Calu3 (cell line): ENCODE measurements at regions not wholly inside any gene's neighbourhood (a gene's known extent, or its start where the extent isn't known, plus 50 kb on each side); places are given as distances from the start of the nearest gene placed in this dataset.

Experiments
- BruUV-seq: library from RNA; stranded (reverse); fragments of 400-500 nt; replicated peaks from 2 replicates; lab custom pipeline; 2021; lab: Mats Ljungman, UMichigan
- CTCF ChIA-PET: fragments of 300-600 bp; sonication (Branson Sonifier 250); formaldehyde crosslinking; loops from one replicate; lab custom pipeline; 2022; ENCODE audit warnings: antibody characterized with exemption; lab: Charles Lee
- DNase-seq: peaks from one replicate; pipeline ENCODE4 v3.0.0; 2022
- H3K27ac Mint-ChIP-seq: one replicate; pipeline ENCODE4 v1.8.0; 2022; ENCODE audit warnings: mixed read lengths; ENCODE audit not compliant: unreplicated experiment
- H3K27me3 Mint-ChIP-seq: one replicate; pipeline ENCODE4 v1.8.0; 2022; ENCODE audit warnings: mixed read lengths; ENCODE audit not compliant: unreplicated experiment
- H3K36me3 Mint-ChIP-seq: one replicate; pipeline ENCODE4 v1.8.0; 2022; ENCODE audit warnings: mild to moderate bottlenecking, moderate library complexity, mixed read lengths; ENCODE audit not compliant: insufficient read depth, unreplicated experiment
- H3K4me1 Mint-ChIP-seq: one replicate; pipeline ENCODE4 v1.8.0; 2022; ENCODE audit warnings: mild to moderate bottlenecking, low read depth, mixed read lengths; ENCODE audit not compliant: unreplicated experiment
- H3K4me3 Mint-ChIP-seq: one replicate; pipeline ENCODE4 v1.8.0; 2022; ENCODE audit warnings: mild to moderate bottlenecking, low read depth, moderate library complexity, mixed read lengths; ENCODE audit not compliant: unreplicated experiment
- H3K9me3 Mint-ChIP-seq: one replicate; pipeline ENCODE4 v1.8.0; 2022; ENCODE audit warnings: low read depth, mixed read lengths; ENCODE audit not compliant: unreplicated experiment
- intact Hi-C: fragments of 100-400 bp; cut with micrococcal nuclease; formaldehyde crosslinking; loops from one replicate; pipeline ENCODE4 v1.10.0; 2022; ENCODE audit not compliant: unreplicated experiment
- TF ChIP-seq, protein P1 (sequence below): fragments of 200-600 bp; IDR thresholded peaks from one replicate; pipeline ENCODE4 v1.8.0; 2022; ENCODE audit warnings: antibody characterized with exemption; ENCODE audit not compliant: unreplicated experiment

- intact Hi-C loops: no loop called here
- Mint-ChIP-seq H3K27ac (no peak overlapping the region), H3K4me1 (no peaks in the 10 kb centered on the region), H3K27me3 (no peaks in the 10 kb centered on the region), H3K36me3 (no peaks in the 10 kb centered on the region), H3K9me3 (peaks cover 4% of the 10 kb centered on the region), H3K4me3 (no peak overlapping the region)
- CTCF ChIA-PET: interaction anchor here (0.6 kb wide), 1 partner anchor 452 kb away, joined by 7 read pairs; no protein-coding TSS in a partner anchor
- TF ChIP-seq, protein P1, sequence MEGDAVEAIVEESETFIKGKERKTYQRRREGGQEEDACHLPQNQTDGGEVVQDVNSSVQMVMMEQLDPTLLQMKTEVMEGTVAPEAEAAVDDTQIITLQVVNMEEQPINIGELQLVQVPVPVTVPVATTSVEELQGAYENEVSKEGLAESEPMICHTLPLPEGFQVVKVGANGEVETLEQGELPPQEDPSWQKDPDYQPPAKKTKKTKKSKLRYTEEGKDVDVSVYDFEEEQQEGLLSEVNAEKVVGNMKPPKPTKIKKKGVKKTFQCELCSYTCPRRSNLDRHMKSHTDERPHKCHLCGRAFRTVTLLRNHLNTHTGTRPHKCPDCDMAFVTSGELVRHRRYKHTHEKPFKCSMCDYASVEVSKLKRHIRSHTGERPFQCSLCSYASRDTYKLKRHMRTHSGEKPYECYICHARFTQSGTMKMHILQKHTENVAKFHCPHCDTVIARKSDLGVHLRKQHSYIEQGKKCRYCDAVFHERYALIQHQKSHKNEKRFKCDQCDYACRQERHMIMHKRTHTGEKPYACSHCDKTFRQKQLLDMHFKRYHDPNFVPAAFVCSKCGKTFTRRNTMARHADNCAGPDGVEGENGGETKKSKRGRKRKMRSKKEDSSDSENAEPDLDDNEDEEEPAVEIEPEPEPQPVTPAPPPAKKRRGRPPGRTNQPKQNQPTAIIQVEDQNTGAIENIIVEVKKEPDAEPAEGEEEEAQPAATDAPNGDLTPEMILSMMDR: no peak
- no TSS peak for BruUV-seq
- no peak for DNase-seq
These were observed 350.2 kb upstream of the CDH4 start for GRCh38 chr20:60901831-60902230.

DNA sequence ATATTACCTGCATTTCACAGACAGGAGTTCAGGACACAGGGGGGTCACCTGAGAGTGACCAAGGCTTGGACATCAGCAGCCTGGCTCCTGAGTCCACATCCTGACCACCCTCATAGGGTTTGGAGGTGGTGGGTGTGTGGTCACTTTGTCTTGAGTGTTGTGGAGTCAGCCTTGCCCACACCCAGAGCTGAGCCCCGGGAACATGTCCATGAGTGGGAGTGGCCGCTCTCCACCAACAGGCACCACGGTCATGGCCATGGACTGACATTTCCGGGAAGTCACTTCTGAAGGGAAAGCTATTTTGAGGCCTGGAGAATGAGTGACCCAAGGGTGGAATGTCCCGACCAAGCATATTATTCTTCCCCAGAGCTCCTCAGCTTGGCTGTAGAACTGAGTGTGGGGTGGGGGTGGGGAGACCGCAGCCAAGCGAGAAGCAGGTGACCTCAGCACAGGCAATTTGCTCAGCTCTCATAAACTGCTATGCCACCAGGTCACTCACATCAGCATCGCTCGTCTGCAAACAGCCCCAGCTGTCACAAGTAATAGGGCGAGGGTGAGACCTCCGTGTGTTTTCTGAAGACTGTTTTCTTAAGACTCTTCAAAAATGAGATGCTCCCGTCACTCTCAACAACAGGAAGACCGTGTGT is 348.6 kb upstream of the CDH4 start:
- Mint-ChIP-seq H3K27me3 (no peaks in the 10 kb centered on the region), H3K36me3 (no peaks in the 10 kb centered on the region), H3K4me1 (no peaks in the 10 kb centered on the region), H3K9me3 (peaks cover 4% of the 10 kb centered on the region), H3K4me3 (no peak overlapping the region), H3K27ac (no peak overlapping the region)
- BruUV-seq: no TSS peak
- DNase-seq: no peak
- TF ChIP-seq, protein P1: no peak
- intact Hi-C loops: no loop called here
- CTCF ChIA-PET: interaction anchor here (0.7 to 0.8 kb wide), 2 partner anchors 344 to 1426 kb away, joined by 3 to 8 read pairs; no protein-coding TSS in a partner anchor

DNA sequence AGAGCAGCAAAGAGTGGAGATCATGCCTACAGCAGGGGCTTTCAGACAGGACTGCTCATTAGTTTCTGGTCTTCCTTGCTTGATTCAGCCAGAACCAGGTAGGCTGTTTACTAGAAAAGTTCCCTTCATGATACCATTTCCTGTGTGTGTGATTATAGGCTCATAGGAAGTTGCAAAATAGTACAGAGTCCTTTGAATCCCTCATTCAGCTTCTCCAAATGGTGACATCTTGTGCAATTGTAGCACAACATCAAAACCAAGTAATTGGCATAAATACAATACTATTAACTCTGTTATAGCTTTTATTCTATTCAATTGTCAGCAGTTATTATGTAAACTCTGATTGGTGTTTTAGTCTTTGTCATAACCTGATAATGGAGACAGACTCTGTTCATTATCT is 347.3 kb upstream of the CDH4 start:
- no peaks in the 10 kb centered on the region for H3K27me3 Mint-ChIP-seq
- intact Hi-C loops: no loop called here
- no TSS peak for BruUV-seq

DNA sequence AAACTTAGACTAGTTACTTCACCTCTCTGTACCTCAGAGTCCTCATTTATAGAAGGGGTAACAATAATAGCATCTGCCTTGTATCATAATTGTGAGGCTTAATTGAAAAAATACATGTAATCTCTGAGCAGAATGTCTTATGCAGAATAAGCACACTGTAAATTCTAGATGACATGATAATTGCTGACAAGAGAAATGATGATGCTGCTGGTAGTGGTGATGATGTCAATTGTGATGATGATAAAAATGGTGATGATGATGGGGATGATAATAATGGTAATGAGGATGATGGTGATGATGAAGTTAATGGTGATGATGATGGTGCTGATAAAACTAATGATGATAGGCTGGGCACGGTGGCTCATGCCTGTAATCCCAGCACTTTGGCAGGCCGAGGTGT is 346.1 kb upstream of the CDH4 start:
- no peaks in the 10 kb centered on the region for H3K27me3 Mint-ChIP-seq
- TF ChIP-seq, protein P1: no peak
- H3K36me3 Mint-ChIP-seq: no peaks in the 10 kb centered on the region
- peaks cover 10% of the 10 kb centered on the region for H3K9me3 Mint-ChIP-seq
- intact Hi-C loops: no loop called here
- no peak for DNase-seq
- BruUV-seq: no TSS peak
- CTCF ChIA-PET: no interaction called here
- H3K4me3 Mint-ChIP-seq: no peak overlapping the region
- no peak overlapping the region for H3K27ac Mint-ChIP-seq
- H3K4me1 Mint-ChIP-seq: no peaks in the 10 kb centered on the region

More for the DNA sequence above, 347.3 kb upstream of the CDH4 start:
- Mint-ChIP-seq H3K27ac (no peak overlapping the region), H3K4me3 (no peak overlapping the region), H3K36me3 (no peaks in the 10 kb centered on the region), H3K4me1 (no peaks in the 10 kb centered on the region), H3K9me3 (peaks cover 4% of the 10 kb centered on the region)
- CTCF ChIA-PET: no interaction called here
- TF ChIP-seq, protein P1: no peak
- DNase-seq: no peak
